GM19468 (cell line): ENCODE measurements at regions not wholly inside any gene's neighbourhood (a gene's known extent, or its start where the extent isn't known, plus 50 kb on each side); places are given as distances from the start of the nearest gene placed in this dataset.
"Not testable (repeated sequence)": the region's sequence is repeated elsewhere in the genome, so short reads cannot be mapped to it uniquely, and the experiment has no call there.

Source experiments
- ATAC-seq: cut with Tn5 transposase; IDR thresholded peaks from one replicate; pipeline ENCODE4 v1.9.1; 2021; ENCODE audit warnings: mild to moderate bottlenecking, moderate library complexity, moderate number of reproducible peaks; ENCODE audit not compliant: unreplicated experiment; ENCODE audit errors: extremely low read depth

GRCh38 chr14:38538053-38538452 lies 282.2 kb upstream of the CLEC14A start:
- not testable (repeated sequence) for ATAC-seq

GRCh38 chr14:38536376-38537038 lies 280.6 kb upstream of the CLEC14A start:
- no peak for ATAC-seq

- no peak for ATAC-seq
Observed at GRCh38 chr14:38528582-38528981, 272.7 kb upstream of the CLEC14A start.

GRCh38 chr14:38527502-38527878 lies 271.6 kb upstream of the CLEC14A start:
- no peak for ATAC-seq

- ATAC-seq, result no peak
Observed at GRCh38 chr14:38526826-38527501, 271.1 kb upstream of the CLEC14A start.

- ATAC-seq, result no peak
Observed at GRCh38 chr14:38524636-38525509, 269.0 kb upstream of the CLEC14A start.

GRCh38 chr14:38522724-38523123 lies 266.8 kb upstream of the CLEC14A start:
- ATAC-seq, result no peak

GRCh38 chr14:38521591-38521990 lies 265.7 kb upstream of the CLEC14A start:
- ATAC-seq, result no peak

- ATAC-seq, result no peak
Observed at GRCh38 chr14:38517426-38517825, 261.5 kb upstream of the CLEC14A start.

- ATAC-seq, result no peak
Observed at GRCh38 chr14:38512236-38512635, 256.3 kb upstream of the CLEC14A start.

- no peak for ATAC-seq
Observed at GRCh38 chr14:38507299-38507698, 251.4 kb upstream of the CLEC14A start.

GRCh38 chr14:38505973-38506249 lies 250.0 kb upstream of the CLEC14A start:
- no peak for ATAC-seq

- ATAC-seq, result no peak
Observed at GRCh38 chr14:38505221-38505972, 249.5 kb upstream of the CLEC14A start.

GRCh38 chr14:38504175-38504574 lies 248.3 kb upstream of the CLEC14A start:
- ATAC-seq, result no peak

- no peak for ATAC-seq
Observed at GRCh38 chr14:38502239-38502638, 246.3 kb upstream of the CLEC14A start.

- ATAC-seq, result no peak
Observed at GRCh38 chr14:38500125-38500524, 244.2 kb upstream of the CLEC14A start.

GRCh38 chr14:38496092-38496491 lies 240.2 kb upstream of the CLEC14A start:
- no peak for ATAC-seq

GRCh38 chr14:38490273-38490672 lies 234.4 kb upstream of the CLEC14A start:
- peak; percentile 51 for ATAC-seq

GRCh38 chr14:38485026-38485425 lies 229.1 kb upstream of the CLEC14A start:
- no peak for ATAC-seq

GRCh38 chr14:38481952-38482678 lies 226.2 kb upstream of the CLEC14A start:
- ATAC-seq, result no peak
